ENCODE measurements at regions not wholly inside any gene's neighbourhood (a gene's known extent, or its start where the extent isn't known, plus 50 kb on each side); places are given as distances from the start of the nearest gene placed in this dataset.

DNA sequence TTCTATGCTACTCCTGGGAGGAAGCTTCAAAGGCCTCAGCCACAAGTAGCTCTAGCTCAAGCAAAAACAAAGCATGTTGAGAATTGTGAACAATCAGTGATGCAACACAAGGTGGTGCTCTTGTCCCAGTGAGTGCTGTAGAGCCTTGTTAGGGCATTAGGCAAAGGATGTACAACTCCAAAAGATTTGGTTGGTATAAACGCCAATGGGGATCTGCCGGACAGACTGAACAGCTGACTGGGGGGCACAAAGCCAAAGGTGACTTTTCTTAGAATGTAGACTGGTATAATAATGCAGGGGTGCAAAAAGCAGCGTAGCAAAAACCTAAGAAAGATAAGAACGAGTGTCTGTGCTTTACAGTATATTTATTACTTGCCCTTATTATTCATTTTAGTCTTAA lies 62.6 kb upstream of the ALB start (continued):
- TF ChIP-seq ZBTB44 (CRISPR knock-in tag; IDR thresholded peaks at IDR 0.05) (no peak), BCL6 (CRISPR knock-in tag; IDR thresholded peaks at IDR 0.05) (peak; percentile 52), HOXD1 (CRISPR knock-in tag; IDR thresholded peaks at IDR 0.05) (no peak), ZFYVE20 (CRISPR knock-in tag; IDR thresholded peaks at IDR 0.05; ENCODE audit: borderline replicate concordance, low read depth) (no peak), ZNF18 (CRISPR knock-in tag; IDR thresholded peaks at IDR 0.05; ENCODE audit: insufficient replicate concordance) (no peak), SP140L (CRISPR knock-in tag; IDR thresholded peaks at IDR 0.05; ENCODE audit: borderline replicate concordance) (0 out of 2 replicates have a peak, but pooled peaks have one; percentile 49), ZNF746 (CRISPR knock-in tag; IDR thresholded peaks at IDR 0.05) (no peak), ZNF563 (CRISPR knock-in tag; IDR thresholded peaks at IDR 0.05) (no peak), HDAC2 (CRISPR knock-in tag; IDR thresholded peaks at IDR 0.05) (peak; percentile 69), ZFP41 (CRISPR knock-in tag; IDR thresholded peaks at IDR 0.05; ENCODE audit: borderline replicate concordance) (no peak), BHLHE40 (IDR thresholded peaks at IDR 0.05; ENCODE audit: low read length) (no peak), ZNF570 (CRISPR knock-in tag; IDR thresholded peaks at IDR 0.05; ENCODE audit: borderline replicate concordance) (no peak), SRSF9 (IDR thresholded peaks at IDR 0.05; ENCODE audit: borderline replicate concordance, insufficient read depth, low read depth, low read length, poor library complexity, severe bottlenecking) (no peak), ZNF713 (CRISPR knock-in tag; IDR thresholded peaks at IDR 0.05) (no peak), HNRNPLL (IDR thresholded peaks at IDR 0.05; ENCODE audit: low read depth, low read length, poor library complexity, severe bottlenecking) (no peak), ZNF619 (CRISPR knock-in tag; IDR thresholded peaks at IDR 0.05) (no peak), KAT7 (CRISPR knock-in tag; IDR thresholded peaks at IDR 0.05; ENCODE audit: borderline replicate concordance) (peak; percentile 72; the same call in 1 of the 2 replicates), ZNF333 (CRISPR knock-in tag; IDR thresholded peaks at IDR 0.05; ENCODE audit: borderline replicate concordance) (no peak), MZF1 (CRISPR knock-in tag; IDR thresholded peaks at IDR 0.05; ENCODE audit: borderline replicate concordance) (no peak), ZNF513 (CRISPR knock-in tag; conservative IDR thresholded peaks at IDR 0.05) (no peak), ZNF703 (CRISPR knock-in tag; IDR thresholded peaks at IDR 0.05; ENCODE audit: borderline replicate concordance) (no peak), ZKSCAN5 (CRISPR knock-in tag; IDR thresholded peaks at IDR 0.05) (no peak), MIER2 (CRISPR knock-in tag; IDR thresholded peaks at IDR 0.05) (no peak)
- TF ChIP-seq, protein P1, sequence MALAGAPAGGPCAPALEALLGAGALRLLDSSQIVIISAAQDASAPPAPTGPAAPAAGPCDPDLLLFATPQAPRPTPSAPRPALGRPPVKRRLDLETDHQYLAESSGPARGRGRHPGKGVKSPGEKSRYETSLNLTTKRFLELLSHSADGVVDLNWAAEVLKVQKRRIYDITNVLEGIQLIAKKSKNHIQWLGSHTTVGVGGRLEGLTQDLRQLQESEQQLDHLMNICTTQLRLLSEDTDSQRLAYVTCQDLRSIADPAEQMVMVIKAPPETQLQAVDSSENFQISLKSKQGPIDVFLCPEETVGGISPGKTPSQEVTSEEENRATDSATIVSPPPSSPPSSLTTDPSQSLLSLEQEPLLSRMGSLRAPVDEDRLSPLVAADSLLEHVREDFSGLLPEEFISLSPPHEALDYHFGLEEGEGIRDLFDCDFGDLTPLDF (CRISPR knock-in tag; IDR thresholded peaks at IDR 0.05): no peak
- TF ChIP-seq, protein P2, sequence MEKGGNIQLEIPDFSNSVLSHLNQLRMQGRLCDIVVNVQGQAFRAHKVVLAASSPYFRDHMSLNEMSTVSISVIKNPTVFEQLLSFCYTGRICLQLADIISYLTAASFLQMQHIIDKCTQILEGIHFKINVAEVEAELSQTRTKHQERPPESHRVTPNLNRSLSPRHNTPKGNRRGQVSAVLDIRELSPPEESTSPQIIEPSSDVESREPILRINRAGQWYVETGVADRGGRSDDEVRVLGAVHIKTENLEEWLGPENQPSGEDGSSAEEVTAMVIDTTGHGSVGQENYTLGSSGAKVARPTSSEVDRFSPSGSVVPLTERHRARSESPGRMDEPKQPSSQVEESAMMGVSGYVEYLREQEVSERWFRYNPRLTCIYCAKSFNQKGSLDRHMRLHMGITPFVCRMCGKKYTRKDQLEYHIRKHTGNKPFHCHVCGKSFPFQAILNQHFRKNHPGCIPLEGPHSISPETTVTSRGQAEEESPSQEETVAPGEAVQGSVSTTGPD (CRISPR knock-in tag; IDR thresholded peaks at IDR 0.05): no peak
